GM12878 (cell line): ENCODE measurements at regions not wholly inside any gene's neighbourhood (a gene's known extent, or its start where the extent isn't known, plus 50 kb on each side); places are given as distances from the start of the nearest gene placed in this dataset.

Source experiments
- ATAC-seq: fragments of 200-7000 bp; cut with Tn5 transposase; 3 replicates; pipeline ENCODE4 v1.9.1; 2020; ENCODE audit warnings: mild to moderate bottlenecking, moderate library complexity
- BruUV-seq: library from RNA; stranded (reverse); fragments of 400-500 nt; replicated peaks from 2 replicates; lab custom pipeline; 2021; lab: Mats Ljungman, UMichigan
- CTCF ChIA-PET: fragments of 300-600 bp; sonication (Branson Sonifier 250); formaldehyde crosslinking; extraction: SDS; loops from one replicate; lab custom pipeline; 2021; ENCODE audit warnings: inconsistent platforms; lab: Yijun Ruan, JAX
- POLR2A ChIA-PET: fragments of 350-600 bp; formaldehyde crosslinking; extraction: SDS; loops from one replicate; lab custom pipeline; 2021; ENCODE audit warnings: inconsistent platforms; lab: Charles Lee
- RAD21 ChIA-PET: fragments of 300-600 bp; sonication (Branson Sonifier 250); formaldehyde crosslinking; loops from one replicate; lab custom pipeline; 2023; ENCODE audit warnings: antibody characterized with exemption; ENCODE audit not compliant: unreplicated experiment; lab: Charles Lee
- SMC1A ChIA-PET: fragments of 300-600 bp; sonication (Branson Sonifier 250); formaldehyde crosslinking; loops from one replicate; lab custom pipeline; 2023; ENCODE audit not compliant: unreplicated experiment, uncharacterized antibody; lab: Charles Lee
- DNase-seq: peaks from one replicate; pipeline ENCODE4 v3.0.0-alpha.2; 2011; ENCODE audit warnings: low read depth, low spot score
- FAIRE-seq: peaks from 3 replicates; lab custom pipeline; 2011; peaks lifted over from hg19 to GRCh38; lab: Jason Lieb, UNC
- H2AFZ ChIP-seq: 2 replicates; pipeline ENCODE4 v1.6.0; 2011; ENCODE audit warnings: low read depth, low read length, control low read depth; ENCODE audit not compliant: control insufficient read depth
- H3K27ac ChIP-seq: 2 replicates; pipeline ENCODE4 v1.5.1; 2011; ENCODE audit warnings: control low read depth; ENCODE audit not compliant: control insufficient read depth, insufficient read depth
- H3K27me3 ChIP-seq, 2 experiments: replicated peaks in 1 of 2; 2 replicates each; pipeline versions ENCODE4 v1.6.0 to v1.6.1; 2011; ENCODE audit warnings: low read length in 1 of 2; ENCODE audit not compliant: control insufficient read depth in 2 of 2, insufficient read depth in 2 of 2
- H3K36me3 ChIP-seq, 2 experiments: 2 replicates each; pipeline ENCODE4 v1.5.1; 2011; ENCODE audit warnings: low read length in 1 of 2; ENCODE audit not compliant: control insufficient read depth in 2 of 2, insufficient read depth in 2 of 2
- H3K4me1 ChIP-seq: 2 replicates; pipeline ENCODE4 v1.6.1; 2011; ENCODE audit warnings: mild to moderate bottlenecking, low read length, moderate library complexity, mixed read lengths; ENCODE audit not compliant: control insufficient read depth, insufficient read depth
- H3K4me2 ChIP-seq: 2 replicates; pipeline ENCODE4 v1.6.0; 2011; ENCODE audit warnings: control low read depth; ENCODE audit not compliant: control insufficient read depth, insufficient read depth
- H3K4me3 ChIP-seq: fragments of 200-600 bp; sonication (generic); 2 replicates; pipeline ENCODE4 v1.5.1; 2016
- H3K79me2 ChIP-seq: 2 replicates; pipeline ENCODE4 v1.6.0; 2011; ENCODE audit warnings: low read length; ENCODE audit not compliant: control insufficient read depth, insufficient read depth
- H3K9ac ChIP-seq: 2 replicates; pipeline ENCODE4 v1.8.0; 2011; ENCODE audit warnings: low read length, control low read depth, mixed read lengths; ENCODE audit not compliant: control insufficient read depth, insufficient read depth
- H3K9me3 ChIP-seq: replicated peaks from 3 replicates; pipeline ENCODE4 v1.5.1; 2011; ENCODE audit warnings: mild to moderate bottlenecking, low read length; ENCODE audit not compliant: control insufficient read depth, insufficient read depth
- H4K20me1 ChIP-seq: 2 replicates; pipeline ENCODE4 v1.6.0; 2011; ENCODE audit not compliant: control insufficient read depth, insufficient read depth
- BMI1 ChIP-seq: fragments of 450-650 bp; IDR thresholded peaks from 2 replicates; pipeline ENCODE4 v1.6.1; 2016; ENCODE audit warnings: mild to moderate bottlenecking, moderate library complexity, borderline replicate concordance
- HDAC6 ChIP-seq: fragments of 200-600 bp; sonication (generic); IDR thresholded peaks from one replicate; pipeline ENCODE4 v1.8.0; 2017; ENCODE audit warnings: antibody characterized with exemption; ENCODE audit not compliant: unreplicated experiment
- KLF5 ChIP-seq: fragments of 450-650 bp; IDR thresholded peaks from 2 replicates; pipeline ENCODE4 v1.6.1; 2014; ENCODE audit warnings: mild to moderate bottlenecking; ENCODE audit not compliant: partially characterized antibody
- MTA2 ChIP-seq: fragments of 450-650 bp; IDR thresholded peaks from 2 replicates; pipeline ENCODE4 v1.6.1; 2016; ENCODE audit warnings: low read depth, mild to moderate bottlenecking, moderate library complexity
- MYB ChIP-seq: fragments of 150-350 bp; IDR thresholded peaks from 2 replicates; pipeline ENCODE4 v1.6.1; 2014; ENCODE audit warnings: mild to moderate bottlenecking, low read depth, low read length, borderline replicate concordance
- PKNOX1 ChIP-seq: fragments of 450-650 bp; IDR thresholded peaks from 2 replicates; pipeline ENCODE4 v1.6.1; 2016; ENCODE audit warnings: mild to moderate bottlenecking
- POLR2A ChIP-seq: IDR thresholded peaks from 2 replicates; pipeline ENCODE4 v1.6.1; 2011; ENCODE audit warnings: low read depth, mild to moderate bottlenecking, low read length
- RAD21 ChIP-seq: IDR thresholded peaks from 2 replicates; pipeline ENCODE4 v1.6.1; 2011; ENCODE audit warnings: mild to moderate bottlenecking, low read depth, low read length, moderate library complexity; ENCODE audit not compliant: insufficient read depth
- RCOR1 ChIP-seq: conservative IDR thresholded peaks from 2 replicates; pipeline ENCODE4 v1.6.1; 2012; ENCODE audit warnings: low read depth, low read length, improper control_type of control experiment
- RUNX3 ChIP-seq: IDR thresholded peaks from 2 replicates; pipeline ENCODE4 v1.6.1; 2012; ENCODE audit warnings: low read length, inconsistent platforms
- SIX5 ChIP-seq: IDR thresholded peaks from 2 replicates; pipeline ENCODE4 v1.6.1; 2011; ENCODE audit warnings: mild to moderate bottlenecking, low read depth, low read length, moderate library complexity; ENCODE audit not compliant: severe bottlenecking
- SMAD1 ChIP-seq: fragments of 450-650 bp; IDR thresholded peaks from 2 replicates; pipeline ENCODE4 v1.6.1; 2018; ENCODE audit warnings: mild to moderate bottlenecking, low read depth; ENCODE audit not compliant: partially characterized antibody
- SMAD5 ChIP-seq: IDR thresholded peaks from 2 replicates; pipeline ENCODE4 v1.6.1; 2016; ENCODE audit warnings: antibody characterized with exemption, low read depth
- ZNF24 ChIP-seq: fragments of 450-650 bp; IDR thresholded peaks from 2 replicates; pipeline ENCODE4 v1.6.1; 2017; ENCODE audit warnings: antibody characterized with exemption, mild to moderate bottlenecking
- WGBS: methylation state at CpG from one replicate; pipeline ENCODE4 v1.1.6; 2016; ENCODE audit warnings: low lambda C conversion rate; ENCODE audit not compliant: insufficient replicate concordance, insufficient coverage; ENCODE audit errors: missing lambda C conversion rate; 5-methylcytosine and 5-hydroxymethylcytosine counted together
- in situ Hi-C: fragments of 300-500 bp; cut with MboI; formaldehyde crosslinking; loops from 9 replicates; pipeline ENCODE4 v1.14.3; 2018; ENCODE audit warnings: mixed read lengths
- intact Hi-C: fragments of 100-400 bp; cut with micrococcal nuclease; formaldehyde crosslinking; loops from one replicate; pipeline ENCODE4 v1.14.2; 2022; ENCODE audit not compliant: unreplicated experiment
- TF ChIP-seq, protein P1 (sequence below): fragments of 450-650 bp; IDR thresholded peaks from 2 replicates; pipeline ENCODE4 v1.6.1; 2018; ENCODE audit warnings: borderline replicate concordance, mild to moderate bottlenecking; ENCODE audit not compliant: partially characterized antibody
- TF ChIP-seq, protein P2 (sequence below): IDR thresholded peaks from 2 replicates; pipeline ENCODE4 v1.6.1; 2012; ENCODE audit warnings: low read depth, low read length, improper control_type of control experiment

- no peak overlapping the region for H3K4me2 ChIP-seq
- H3K9me3 ChIP-seq: no peaks in the 10 kb centered on the region
- no peaks in the 10 kb centered on the region for H3K36me3 ChIP-seq
- no peak overlapping the region for H3K9ac ChIP-seq
- H4K20me1 ChIP-seq: no peaks in the 10 kb centered on the region
- ChIA-PET RAD21 (no interaction called here), CTCF (interaction anchor here (0.6 kb wide), 1 partner anchor 1143 kb away, joined by 4 read pairs; no protein-coding TSS in a partner anchor), SMC1A (interaction anchor here (1.6 kb wide), 1 partner anchor 9 kb away, joined by 4 read pairs; no protein-coding TSS in a partner anchor)
- FAIRE-seq (no peak), DNase-seq (no peak), ATAC-seq (peak; percentile 58)
- no peaks in the 10 kb centered on the region for H3K27me3 ChIP-seq
- WGBS: 14% methylated on average over 4 of the region's 4 CpGs
- no peak overlapping the region for H2AFZ ChIP-seq
- BruUV-seq: no TSS peak
- in situ Hi-C loops: no loop called here
- H3K79me2 ChIP-seq: no peaks in the 10 kb centered on the region
- no peaks in the 10 kb centered on the region for H3K4me1 ChIP-seq
- peak; percentile 30; the same call in 1 of the 2 replicates for TF ChIP-seq PKNOX1
- TF ChIP-seq, protein P1, sequence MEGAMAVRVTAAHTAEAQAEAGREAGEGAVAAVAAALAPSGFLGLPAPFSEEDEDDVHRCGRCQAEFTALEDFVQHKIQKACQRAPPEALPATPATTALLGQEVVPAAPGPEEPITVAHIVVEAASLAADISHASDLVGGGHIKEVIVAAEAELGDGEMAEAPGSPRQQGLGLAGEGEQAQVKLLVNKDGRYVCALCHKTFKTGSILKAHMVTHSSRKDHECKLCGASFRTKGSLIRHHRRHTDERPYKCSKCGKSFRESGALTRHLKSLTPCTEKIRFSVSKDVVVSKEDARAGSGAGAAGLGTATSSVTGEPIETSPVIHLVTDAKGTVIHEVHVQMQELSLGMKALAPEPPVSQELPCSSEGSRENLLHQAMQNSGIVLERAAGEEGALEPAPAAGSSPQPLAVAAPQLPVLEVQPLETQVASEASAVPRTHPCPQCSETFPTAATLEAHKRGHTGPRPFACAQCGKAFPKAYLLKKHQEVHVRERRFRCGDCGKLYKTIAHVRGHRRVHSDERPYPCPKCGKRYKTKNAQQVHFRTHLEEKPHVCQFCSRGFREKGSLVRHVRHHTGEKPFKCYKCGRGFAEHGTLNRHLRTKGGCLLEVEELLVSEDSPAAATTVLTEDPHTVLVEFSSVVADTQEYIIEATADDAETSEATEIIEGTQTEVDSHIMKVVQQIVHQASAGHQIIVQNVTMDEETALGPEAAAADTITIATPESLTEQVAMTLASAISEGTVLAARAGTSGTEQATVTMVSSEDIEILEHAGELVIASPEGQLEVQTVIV: no peak
- TF ChIP-seq, all 136 proteins: peak for 1
- POLR2A ChIA-PET: no interaction called here
- intact Hi-C loops: no loop called here
- Histone ChIP-seq H3K27ac (no peak overlapping the region), H3K4me3 (no peak overlapping the region)
Measured at GRCh38 chr1:81387446-81387845, 413.3 kb upstream of the ADGRL2 start.

GRCh38 chr1:81382561-81382960 is 418.2 kb upstream of the ADGRL2 start:
- H3K27me3 ChIP-seq: no peaks in the 10 kb centered on the region
- no TSS peak for BruUV-seq
- POLR2A ChIA-PET: no interaction called here
- H3K27ac ChIP-seq: no peak overlapping the region
- DNase-seq: no peak
- intact Hi-C loops (no loop called here), in situ Hi-C loops (no loop called here)
- CTCF ChIA-PET: no interaction called here
- RAD21 ChIA-PET: no interaction called here
- H3K4me1 ChIP-seq: no peaks in the 10 kb centered on the region
- no peaks in the 10 kb centered on the region for H3K36me3 ChIP-seq
- no peak overlapping the region for H3K4me2 ChIP-seq
- no peak overlapping the region for H2AFZ ChIP-seq
- H3K79me2 ChIP-seq: no peaks in the 10 kb centered on the region
- no peaks in the 10 kb centered on the region for H3K9me3 ChIP-seq
- H3K9ac ChIP-seq: no peak overlapping the region
- H4K20me1 ChIP-seq: no peaks in the 10 kb centered on the region
- 78% methylated on average over 3 of the region's 3 CpGs for WGBS
- ATAC-seq: no peak
- no peak overlapping the region for H3K4me3 ChIP-seq
- no peak for FAIRE-seq
- SMC1A ChIA-PET: no interaction called here
- TF ChIP-seq, protein P2, sequence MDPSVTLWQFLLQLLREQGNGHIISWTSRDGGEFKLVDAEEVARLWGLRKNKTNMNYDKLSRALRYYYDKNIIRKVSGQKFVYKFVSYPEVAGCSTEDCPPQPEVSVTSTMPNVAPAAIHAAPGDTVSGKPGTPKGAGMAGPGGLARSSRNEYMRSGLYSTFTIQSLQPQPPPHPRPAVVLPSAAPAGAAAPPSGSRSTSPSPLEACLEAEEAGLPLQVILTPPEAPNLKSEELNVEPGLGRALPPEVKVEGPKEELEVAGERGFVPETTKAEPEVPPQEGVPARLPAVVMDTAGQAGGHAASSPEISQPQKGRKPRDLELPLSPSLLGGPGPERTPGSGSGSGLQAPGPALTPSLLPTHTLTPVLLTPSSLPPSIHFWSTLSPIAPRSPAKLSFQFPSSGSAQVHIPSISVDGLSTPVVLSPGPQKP: no peak
- TF ChIP-seq RCOR1 (no peak), SIX5 (no peak), MYB (no peak), KLF5 (no peak), SMAD5 (no peak), POLR2A (no peak), RAD21 (no peak), ZNF24 (no peak), RUNX3 (no peak), BMI1 (no peak), MTA2 (no peak), SMAD1 (no peak), HDAC6 (no peak)
